ENCODE measurements at regions not wholly inside any gene's neighbourhood (a gene's known extent, or its start where the extent isn't known, plus 50 kb on each side); places are given as distances from the start of the nearest gene placed in this dataset.

DNA sequence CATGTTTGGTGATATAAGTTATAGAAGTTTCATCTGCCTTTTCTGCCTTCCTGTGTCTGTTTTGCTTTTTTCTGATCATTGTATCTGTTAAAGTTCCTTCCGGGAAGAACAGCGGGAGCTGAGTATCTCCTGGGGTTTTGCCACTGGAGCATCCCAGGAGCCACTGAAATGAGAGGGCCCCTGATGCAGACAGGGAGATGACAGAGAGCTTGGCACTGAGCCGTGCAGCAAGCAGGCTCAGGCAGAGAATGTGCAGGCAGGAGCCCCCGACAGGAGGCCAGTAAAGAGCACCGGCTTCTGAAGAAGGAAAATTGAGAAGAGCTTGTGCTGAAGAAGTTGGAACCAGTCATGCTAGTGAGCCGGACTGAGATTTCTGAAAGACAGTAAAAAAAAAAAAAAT is 137.8 kb downstream of the TDRD15 start:
- no peak for DNase-seq (ENCODE audit: low read depth)
- TF ChIP-seq CTCF (conservative IDR thresholded peaks at IDR 0.05; ENCODE audit: low read depth, low read length) = no peak

DNA sequence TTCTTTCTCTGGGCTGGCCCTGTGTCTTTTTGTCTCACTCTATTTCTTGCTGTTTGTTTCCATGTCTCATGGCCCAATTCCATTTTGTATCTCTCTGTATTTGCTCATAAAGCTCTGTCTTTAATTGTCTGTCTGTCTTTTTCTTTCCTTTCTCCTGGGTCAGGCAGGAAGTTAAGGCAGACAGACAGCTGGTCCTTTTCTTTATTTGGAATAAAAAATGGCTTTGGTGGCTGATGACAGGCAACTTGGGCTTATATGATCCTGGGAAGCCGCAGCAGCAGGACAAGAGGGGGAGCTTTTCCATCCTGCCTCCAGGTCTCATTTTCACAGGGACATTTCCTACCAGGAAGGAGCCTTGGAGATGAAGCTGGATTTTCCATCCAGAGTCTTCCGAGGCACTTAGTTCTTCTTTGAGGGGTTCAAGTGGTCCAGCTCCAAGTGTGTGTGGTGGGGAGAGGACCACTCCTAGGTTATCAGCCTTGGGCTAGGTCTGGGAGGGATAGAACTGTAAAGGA is 138.7 kb downstream of the TDRD15 start:
- no peak for TF ChIP-seq CTCF (conservative IDR thresholded peaks at IDR 0.05; ENCODE audit: low read depth, low read length)
- no peak for DNase-seq (ENCODE audit: low read depth)
- no peak overlapping the region for H3K4me3 ChIP-seq (ENCODE audit: low read length)

More for the DNA sequence above, 137.8 kb downstream of the TDRD15 start:
- no peak overlapping the region for H3K4me3 ChIP-seq (ENCODE audit: low read length)

GRCh38 chr2:21263622-21264021 is 139.9 kb downstream of the TDRD15 start:
- no peak for DNase-seq (ENCODE audit: low read depth)
- H3K4me3 ChIP-seq (ENCODE audit: low read length) = no peak overlapping the region
- no peak for TF ChIP-seq CTCF (conservative IDR thresholded peaks at IDR 0.05; ENCODE audit: low read depth, low read length)

DNA sequence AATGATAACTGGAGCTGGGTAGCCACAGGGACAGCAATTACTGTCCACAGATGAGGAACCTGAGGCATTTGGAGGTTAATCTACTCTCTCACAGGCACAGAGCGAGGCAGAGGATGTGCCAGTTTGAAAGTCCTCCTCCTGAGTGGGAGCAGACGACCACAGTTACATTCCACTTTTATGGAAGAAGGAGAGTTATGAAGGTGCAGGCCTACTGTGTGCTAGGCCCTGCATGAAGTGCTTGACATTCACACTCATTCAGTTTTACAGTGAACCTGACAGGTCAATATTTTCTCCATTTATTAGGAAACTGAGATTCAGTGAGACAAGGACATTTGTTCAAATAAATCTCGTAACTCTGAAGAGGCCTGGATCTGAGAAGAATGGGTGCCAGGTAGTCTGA is 142.0 kb downstream of the TDRD15 start:
- TF ChIP-seq CTCF (conservative IDR thresholded peaks at IDR 0.05; ENCODE audit: low read depth, low read length) = no peak
- no peak overlapping the region for H3K4me3 ChIP-seq (ENCODE audit: low read length)
- DNase-seq (ENCODE audit: low read depth) = no peak

GRCh38 chr2:21267232-21267835 is 143.6 kb downstream of the TDRD15 start:
- TF ChIP-seq CTCF (conservative IDR thresholded peaks at IDR 0.05; ENCODE audit: low read depth, low read length) = no peak

GRCh38 chr2:21268197-21268877 is 144.6 kb downstream of the TDRD15 start:
- H3K4me3 ChIP-seq (ENCODE audit: low read length) = no peak overlapping the region
- TF ChIP-seq CTCF (conservative IDR thresholded peaks at IDR 0.05; ENCODE audit: low read depth, low read length) = no peak
- DNase-seq (ENCODE audit: low read depth) = no peak

More at GRCh38 chr2:21267232-21267835, 143.6 kb downstream of the TDRD15 start:
- H3K4me3 ChIP-seq (ENCODE audit: low read length) = no peak overlapping the region
- DNase-seq (ENCODE audit: low read depth) = no peak

DNA sequence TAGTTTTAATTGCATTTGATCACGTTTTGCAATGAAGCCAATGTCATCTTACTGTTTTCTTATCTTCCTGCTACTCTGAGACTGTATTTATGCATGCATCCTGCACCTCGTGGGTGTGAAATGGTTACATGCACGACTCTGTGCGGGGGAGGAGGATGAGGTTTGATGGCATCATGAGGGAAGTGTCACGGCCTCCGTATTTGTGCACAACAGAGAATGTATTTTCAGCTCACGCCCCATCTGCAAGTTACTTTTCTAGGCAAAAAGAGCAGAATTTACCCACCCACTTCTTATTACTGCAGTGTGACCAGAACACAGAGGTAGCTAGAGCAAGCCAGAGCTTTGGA is 145.1 kb downstream of the TDRD15 start:
- DNase-seq (ENCODE audit: low read depth) = no peak
- no peak overlapping the region for H3K4me3 ChIP-seq (ENCODE audit: low read length)
- no peak for TF ChIP-seq CTCF (conservative IDR thresholded peaks at IDR 0.05; ENCODE audit: low read depth, low read length)

Measured in retinal pigment epithelial cell (primary cell).